ENCODE measurements at regions not wholly inside any gene's neighbourhood (a gene's known extent, or its start where the extent isn't known, plus 50 kb on each side); places are given as distances from the start of the nearest gene placed in this dataset.

- no peak for DNase-seq
These were observed 58.2 kb downstream of the ESM1 start for GRCh38 chr5:54927097-54927746.

DNA sequence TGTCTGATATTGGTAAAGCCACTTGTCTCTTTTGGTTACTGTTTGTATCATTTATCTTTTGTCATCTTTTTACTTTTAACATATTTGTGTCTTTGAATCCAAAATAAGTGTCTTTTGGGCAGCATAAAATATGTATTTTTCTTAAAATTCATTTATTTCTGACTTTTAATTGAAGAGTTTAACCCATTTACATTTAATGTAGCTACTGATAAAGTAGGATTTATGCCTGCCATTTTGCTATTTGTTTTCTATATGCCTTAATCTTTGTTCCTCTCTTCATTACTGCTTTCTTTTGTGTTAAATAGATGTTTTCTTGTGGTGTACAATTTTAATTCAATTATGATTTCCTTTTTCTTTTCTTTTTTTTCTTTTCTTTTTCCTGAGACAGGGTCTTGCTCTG, 60.9 kb downstream of the ESM1 start:
- DNase-seq, result no peak

GRCh38 chr5:54917323-54917722, 68.1 kb downstream of the ESM1 start:
- no peak for DNase-seq

GRCh38 chr5:54915466-54916027, 69.8 kb downstream of the ESM1 start:
- DNase-seq, result no peak

DNA sequence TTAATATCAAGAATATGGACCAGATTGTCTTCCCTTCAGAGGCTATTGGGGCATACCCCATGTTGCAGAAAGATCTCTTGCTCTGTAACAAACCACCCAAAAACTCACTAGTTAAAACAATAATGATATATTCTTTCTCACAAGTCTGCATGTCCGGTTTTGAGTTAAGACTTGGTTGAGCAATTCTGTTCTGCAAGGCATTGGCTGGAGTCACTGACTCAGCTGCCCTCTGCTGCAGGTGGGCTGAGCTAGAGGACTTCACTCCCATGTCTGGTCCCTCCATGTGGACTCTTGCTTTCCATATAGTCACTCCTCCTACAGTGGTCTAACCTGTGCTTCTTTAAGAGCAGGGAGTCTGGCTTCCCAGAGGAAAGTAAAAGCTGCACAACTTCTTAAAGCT, 73.4 kb downstream of the ESM1 start:
- DNase-seq, result no peak

DNA sequence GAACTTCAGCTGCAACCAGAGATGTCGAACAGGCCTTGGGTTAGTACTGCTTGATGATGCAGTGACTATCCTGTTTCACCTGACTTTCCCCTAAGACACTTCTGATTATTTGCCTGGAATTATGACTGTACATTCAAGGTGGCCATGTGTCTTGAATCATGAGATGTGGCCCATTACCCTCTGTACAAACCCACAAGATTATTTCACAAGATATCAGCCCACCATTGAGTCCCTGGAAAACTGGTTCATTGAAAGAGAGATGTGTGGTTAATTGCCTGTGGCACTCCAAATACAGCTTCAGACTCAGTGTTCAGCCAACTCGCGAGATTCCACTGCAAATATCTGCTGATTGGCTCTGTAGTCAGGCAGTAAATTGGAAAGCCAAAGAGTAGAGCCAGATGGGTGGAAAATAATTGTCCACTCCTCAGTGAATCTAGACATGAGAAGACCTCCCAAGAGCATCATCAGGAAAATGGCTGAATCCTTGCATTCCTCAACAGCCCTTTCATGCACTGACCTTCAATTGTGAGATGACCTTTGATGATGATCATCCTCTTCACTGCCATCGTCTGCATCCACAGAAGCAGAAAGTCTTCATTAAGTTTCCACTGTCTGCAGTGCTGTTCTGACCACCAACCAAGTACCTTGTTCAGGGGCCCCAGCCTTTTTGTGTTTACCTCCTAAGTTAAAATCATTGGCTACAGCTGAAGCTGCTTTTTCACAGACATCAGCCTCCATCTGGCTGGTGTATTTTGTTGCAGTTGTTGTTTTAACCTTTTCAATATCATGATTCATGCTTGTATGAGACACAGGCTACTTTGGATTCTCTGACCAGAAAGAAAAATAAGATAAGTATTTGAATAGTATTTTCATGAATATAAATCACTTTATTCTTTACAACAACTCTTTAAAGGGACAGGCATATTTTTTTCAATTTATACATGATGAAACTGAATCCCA, 75.2 kb downstream of the ESM1 start:
- no peak for DNase-seq

DNA sequence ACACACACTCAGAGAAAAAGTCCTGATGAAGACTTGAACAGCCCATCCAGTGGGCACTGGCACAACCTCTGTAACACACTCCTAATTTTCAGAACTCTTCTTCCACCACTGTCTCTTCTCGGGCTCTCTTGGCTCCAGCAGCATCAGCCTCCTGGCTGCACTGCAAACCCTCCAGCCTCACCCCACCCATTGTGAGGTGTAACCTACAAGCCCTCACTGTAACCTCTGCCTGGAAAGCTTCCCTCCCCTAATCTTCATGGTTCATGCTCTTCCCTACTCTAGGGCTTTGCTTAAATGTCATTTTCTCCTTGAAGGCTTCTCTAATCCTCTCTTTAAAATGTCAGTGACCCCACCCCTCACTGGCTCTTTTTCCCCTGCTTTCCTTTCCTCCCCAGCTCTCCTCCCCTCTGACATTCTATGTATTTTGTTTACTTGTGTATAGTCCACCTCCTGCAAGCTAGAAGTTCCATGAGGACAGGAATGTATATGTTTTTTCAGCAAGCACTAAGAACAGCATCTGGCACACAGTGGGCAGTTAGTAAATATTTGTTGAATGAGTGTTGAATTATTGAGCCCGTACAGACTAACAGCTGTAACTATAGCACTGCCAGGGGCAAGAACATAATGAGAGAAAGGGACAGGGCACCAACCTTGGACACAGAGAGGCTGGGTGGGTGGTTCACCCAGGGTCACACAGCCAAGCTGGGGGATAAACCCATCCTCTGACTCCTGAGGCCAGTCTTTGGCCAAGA, 76.4 kb downstream of the ESM1 start:
- DNase-seq, result no peak

DNA sequence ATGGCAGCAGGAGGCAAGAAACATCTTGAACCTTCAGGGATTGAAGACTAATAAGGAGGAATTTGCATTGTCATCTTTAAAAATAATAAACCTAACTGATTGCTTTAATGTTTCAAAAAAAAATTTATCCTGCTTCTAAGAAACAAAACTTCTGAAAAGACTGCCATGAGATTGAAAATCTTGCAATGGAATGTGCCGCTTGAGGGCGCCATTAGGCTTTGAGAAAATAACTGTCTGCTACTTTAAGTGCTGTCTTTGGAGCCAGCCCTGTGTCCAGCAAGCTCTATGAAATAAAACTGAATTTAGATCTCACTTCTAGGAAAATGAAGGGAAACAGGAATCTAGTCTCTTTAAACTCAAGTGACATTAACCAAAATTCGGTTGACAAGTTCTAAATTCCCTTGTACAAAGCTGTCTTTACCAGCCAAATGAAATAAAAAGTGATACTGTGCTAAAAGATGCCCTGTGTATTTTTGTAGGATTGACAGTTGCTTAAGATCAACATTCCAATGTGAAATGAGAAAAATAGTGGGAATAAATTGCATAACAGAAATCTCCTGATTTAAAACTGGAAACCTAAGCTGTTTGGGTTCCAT, 79.4 kb downstream of the ESM1 start:
- DNase-seq, result peak; percentile 67

DNA sequence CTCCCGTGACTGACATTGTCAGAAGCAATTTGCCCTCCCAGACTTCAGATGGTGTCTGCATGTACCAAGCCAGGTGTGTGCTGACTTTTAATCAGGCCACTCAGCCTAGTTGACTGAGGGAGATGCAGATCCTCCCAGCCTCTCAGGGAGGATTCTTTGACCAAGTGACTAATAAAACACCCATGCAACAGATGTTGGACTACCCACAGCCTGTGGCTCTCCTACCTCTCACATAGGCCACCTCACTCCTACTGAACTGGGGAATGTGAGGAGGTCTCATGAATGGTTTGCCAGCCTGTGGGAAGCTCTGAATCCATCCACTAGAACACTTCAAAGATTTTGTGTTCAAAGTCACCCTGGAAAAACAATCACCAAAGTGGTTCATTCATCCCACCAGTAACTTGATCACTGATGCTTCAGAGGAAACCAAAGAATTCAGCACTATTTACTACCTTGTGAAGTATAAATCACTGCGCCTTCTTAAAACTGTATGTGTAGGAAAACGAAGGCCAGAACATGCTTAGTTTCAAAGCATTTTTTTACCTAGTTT, 80.1 kb downstream of the ESM1 start:
- no peak for DNase-seq

DNA sequence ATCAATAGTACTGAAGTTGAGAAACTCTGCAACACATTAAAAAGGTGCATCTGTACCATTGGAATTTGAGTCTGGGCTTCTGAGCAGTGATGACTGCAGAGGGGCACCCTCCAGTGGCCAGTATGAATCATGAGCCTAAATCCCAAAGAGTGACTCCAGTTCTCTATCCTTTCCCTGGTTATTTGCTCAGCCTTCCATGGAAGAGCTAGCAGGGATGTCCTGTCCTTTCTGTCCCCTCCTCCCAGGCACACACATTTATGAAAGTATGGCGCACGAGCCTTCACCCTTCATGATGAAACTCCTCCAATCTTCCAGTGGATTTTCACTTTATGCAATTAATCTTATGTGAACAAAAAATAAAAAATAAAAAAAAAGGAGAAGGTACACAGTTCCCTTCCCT, 81.0 kb downstream of the ESM1 start:
- no peak for DNase-seq

DNA sequence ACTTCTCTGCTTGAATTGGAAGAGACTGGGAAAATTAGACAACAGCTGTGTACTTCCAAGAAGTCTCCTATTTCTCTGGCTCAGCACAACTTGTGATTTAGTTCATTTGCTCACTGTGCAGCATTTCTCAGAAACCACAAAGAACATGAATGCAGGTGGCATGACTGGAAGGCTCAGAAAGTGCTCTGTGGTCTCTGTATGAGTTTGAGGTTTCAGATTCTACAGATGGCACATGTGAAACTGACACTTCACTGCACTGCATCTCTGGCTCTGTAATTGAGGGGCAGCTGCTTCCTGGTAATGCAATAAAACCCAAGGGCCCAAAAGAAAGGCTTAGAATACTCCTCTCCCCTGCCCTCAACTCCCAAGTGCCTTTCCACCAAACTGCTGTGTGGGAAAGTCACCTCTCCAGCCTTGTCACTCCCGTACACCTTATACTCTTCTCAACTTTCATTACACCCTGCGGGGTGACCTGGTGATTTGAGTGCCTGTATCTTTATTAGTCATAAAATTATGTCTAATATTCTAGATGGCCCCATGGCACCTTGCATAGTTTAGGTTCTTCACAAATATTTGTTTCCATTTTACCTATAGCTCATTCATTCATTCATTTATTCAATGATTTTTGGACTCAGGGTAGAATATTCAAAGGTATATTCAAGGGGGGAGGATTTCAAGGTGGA, 82.5 kb downstream of the ESM1 start:
- peak; percentile 26 to 28 for DNase-seq

DNA sequence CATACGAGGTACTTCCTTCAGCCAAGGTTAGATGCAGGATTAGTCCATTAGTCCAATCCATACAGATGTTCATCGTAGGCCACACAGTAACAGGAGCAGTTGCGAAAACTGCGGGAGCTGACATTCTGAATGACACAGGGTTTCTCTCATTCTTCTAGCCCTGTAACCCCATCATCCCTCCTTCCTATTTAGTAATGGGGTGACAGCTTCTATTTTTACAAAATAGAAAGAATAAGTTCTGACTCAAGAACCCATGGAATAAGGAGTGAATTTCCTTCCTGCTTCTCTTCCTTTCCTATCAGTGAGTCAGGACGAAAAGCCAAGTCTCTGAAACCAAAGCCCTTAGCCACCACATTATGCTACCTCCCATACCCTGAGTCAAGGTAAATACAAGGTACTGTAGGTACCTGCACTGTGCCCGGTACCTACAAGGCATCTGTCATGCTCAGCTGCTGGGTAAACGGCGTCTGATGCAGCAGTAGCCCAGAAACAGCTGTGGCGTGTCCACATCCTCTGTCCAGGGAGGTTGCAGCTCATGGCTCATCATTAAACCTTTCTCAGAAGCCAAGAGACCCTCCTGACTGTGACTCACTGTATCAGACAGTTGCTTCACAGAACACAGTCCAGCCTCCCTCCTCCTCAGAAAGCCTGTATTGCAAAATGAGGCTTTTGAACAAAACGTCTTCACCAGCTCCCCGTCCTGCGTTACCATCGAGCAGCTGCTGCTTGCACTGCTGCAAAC, 84.2 kb downstream of the ESM1 start:
- DNase-seq, result no peak

GRCh38 chr5:54897001-54897400, 88.4 kb downstream of the ESM1 start:
- DNase-seq, result no peak

DNA sequence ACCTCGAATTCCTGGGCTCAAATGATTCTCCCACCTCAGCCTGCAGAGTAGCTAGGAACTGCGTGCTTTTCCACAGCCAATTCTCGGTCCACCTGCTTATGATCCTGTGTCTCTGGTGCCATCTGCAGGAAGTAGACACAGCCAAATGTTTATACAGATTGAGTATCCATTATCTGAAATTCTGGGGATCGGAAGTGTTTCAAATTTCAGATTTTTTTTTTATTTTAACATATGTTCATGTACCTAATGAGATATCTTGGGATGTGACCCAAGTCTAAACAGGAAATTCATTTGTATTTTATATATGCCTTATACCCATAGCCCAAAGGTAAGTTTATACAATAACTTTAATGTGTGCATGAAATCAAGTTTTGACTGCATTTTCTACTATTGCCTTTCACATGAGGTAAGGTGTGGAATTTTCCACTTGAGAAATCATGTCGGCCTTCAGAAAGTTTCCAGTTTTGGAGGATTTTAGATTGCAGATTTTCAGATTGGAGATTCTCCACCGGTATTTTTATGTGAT, 89.5 kb downstream of the ESM1 start:
- DNase-seq, result no peak

DNA sequence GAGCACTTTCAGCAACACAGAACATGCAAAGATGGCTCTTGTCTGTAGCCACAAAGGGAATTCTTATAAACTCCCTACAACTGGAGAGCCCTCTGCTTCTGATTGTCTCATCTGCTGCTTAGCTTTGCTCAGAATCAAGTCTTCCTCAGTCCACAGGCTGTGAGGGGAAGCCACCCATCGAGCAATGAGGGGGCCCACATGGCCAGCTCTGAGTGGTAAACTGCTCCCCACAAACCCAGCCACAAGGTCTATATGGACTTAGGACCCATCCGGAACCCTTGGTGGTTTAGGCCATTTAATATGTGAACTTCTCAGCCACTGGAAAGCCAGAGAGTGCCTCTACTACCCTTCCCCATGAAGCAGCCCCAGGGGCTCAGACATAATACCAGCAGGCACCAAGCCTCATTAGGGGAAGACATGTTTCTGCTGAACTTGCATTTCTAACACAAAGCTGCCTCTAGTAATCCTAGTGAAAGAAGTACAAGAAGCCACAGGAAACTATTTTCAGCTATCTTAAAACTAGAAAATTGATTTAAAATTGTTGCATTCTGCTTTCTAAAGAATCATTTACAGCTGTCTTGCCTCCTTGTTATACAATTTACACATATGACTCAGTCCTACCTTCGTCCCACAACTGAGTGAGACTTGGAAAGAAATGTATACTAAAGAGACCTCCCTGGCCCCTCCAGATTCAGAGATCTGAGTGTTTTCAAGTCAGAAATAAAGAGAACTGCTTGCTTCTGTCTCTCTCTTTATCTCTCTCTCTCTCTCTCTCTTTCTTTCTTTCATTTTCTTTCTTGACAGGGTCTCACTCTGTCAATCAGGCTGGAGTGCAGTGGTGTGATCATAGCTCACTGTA, 90.2 kb downstream of the ESM1 start:
- DNase-seq, result no peak

DNA sequence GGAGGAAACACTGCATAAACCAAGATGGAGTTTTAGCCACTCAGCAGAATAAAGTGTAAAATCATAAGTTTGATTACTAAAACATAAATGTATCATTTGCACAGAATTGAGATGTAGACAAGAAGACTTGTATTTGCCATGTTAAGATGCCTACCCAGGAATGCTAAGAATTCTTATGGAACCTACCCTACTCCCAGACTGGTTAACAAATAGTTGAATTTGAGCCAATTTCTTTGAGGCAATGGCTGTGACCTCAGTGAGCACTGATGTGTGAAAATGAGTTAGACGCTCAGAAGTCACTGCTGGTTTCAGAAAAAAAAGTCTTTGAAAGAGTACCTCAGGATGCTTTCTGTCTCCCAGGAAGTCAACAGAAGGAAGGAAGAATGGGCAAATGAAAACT, 95.6 kb downstream of the ESM1 start:
- no peak for DNase-seq

- DNase-seq, result no peak
These were observed 97.7 kb downstream of the ESM1 start for GRCh38 chr5:54887663-54888062.

DNA sequence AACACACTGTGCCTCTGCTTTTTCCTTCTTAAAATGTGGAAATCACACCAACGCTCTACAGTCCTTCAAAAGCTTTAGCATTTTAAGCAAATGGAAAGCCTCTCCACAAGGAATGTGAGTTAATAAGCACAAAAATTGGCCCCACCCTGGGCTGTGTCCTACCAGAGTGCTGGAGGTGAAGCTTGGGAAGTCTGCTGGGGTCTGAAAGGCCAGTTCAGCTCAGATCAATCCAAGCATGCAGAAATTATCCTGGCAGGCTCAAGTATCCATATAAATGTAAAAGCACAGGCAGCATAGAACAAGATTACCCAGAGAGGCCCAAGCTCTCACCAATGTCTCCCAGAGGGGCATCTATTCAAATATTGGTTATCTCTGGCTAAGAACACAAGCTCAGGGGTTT, 98.5 kb downstream of the ESM1 start:
- DNase-seq, result no peak

GRCh38 chr5:54885636-54886035, 99.8 kb downstream of the ESM1 start:
- no peak for DNase-seq

GRCh38 chr5:54884195-54884536, 101.2 kb downstream of the ESM1 start:
- DNase-seq, result no peak
